GM12864 (cell line): ENCODE measurements at regions not wholly inside any gene's neighbourhood (a gene's known extent, or its start where the extent isn't known, plus 50 kb on each side); places are given as distances from the start of the nearest gene placed in this dataset.

Source experiments
- DNase-seq: peaks from one replicate; pipeline ENCODE4 v3.0.0-alpha.2; 2011; ENCODE audit warnings: low read depth
- H3K4me3 ChIP-seq: 2 replicates; pipeline ENCODE4 v1.5.1; 2011; ENCODE audit warnings: mild to moderate bottlenecking, low read depth, low read length, control low read depth
- CTCF ChIP-seq: IDR thresholded peaks from 2 replicates; pipeline ENCODE4 v1.5.1; 2011; ENCODE audit warnings: low read depth, mild to moderate bottlenecking, moderate library complexity, low read length, control low read depth, inconsistent platforms; ENCODE audit errors: missing control alignments

DNA sequence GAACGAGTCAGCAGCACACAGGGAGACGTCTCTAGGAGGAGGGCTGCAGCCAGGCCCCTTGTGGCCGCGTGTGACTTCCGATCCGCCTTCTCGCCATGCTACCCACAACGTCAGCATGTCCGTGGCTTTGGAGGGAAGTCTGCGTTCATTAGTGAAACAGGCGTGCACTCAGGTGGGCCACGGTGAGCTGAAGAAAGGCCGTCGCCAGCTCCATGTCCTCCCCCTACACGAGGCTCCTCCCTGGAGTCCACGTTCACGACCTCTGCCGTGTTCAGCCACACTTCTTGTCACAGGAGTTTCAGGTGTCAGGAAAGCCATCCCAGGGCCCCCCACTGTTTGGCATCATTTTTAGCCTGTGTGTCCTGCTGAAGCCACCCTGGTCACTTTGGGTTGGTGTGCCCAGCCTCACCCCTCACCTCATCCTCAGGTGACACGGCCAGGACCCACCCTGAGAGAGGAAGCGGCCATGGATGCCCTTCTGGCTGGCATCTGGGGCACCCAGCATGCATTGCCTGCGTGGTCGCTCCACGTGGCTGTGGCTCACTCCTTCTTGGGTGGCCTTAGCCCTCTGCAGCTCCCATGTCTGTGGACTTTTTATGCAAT lies 310.6 kb upstream of the SHH start:
- H3K4me3 ChIP-seq = no peak overlapping the region
- no peak for TF ChIP-seq CTCF
- no peak for DNase-seq

GRCh38 chr7:156121956-156122355 lies 309.7 kb upstream of the SHH start:
- no peak overlapping the region for H3K4me3 ChIP-seq
- no peak for DNase-seq
- no peak for TF ChIP-seq CTCF

DNA sequence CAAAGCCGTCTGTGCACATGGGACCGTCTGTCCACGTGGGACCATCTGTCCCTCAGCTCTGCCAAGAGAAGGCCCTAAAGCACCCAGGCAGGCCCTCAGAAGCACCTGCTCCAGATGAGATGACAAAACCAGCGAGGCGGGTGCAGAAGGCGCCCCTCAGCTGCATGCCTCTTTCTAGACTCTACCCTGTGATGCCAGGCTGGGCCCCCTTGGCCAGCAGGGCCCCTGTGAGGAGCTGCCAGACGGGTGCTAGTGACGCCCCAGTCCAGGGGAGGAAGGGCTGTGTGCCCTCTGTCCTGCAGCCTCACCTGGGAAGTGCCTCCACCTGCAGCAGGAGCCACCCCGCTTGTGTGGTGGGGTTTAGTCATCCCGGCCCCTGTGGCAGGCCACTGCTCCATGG lies 309.2 kb upstream of the SHH start:
- H3K4me3 ChIP-seq = no peak overlapping the region
- no peak for DNase-seq
- no peak for TF ChIP-seq CTCF

DNA sequence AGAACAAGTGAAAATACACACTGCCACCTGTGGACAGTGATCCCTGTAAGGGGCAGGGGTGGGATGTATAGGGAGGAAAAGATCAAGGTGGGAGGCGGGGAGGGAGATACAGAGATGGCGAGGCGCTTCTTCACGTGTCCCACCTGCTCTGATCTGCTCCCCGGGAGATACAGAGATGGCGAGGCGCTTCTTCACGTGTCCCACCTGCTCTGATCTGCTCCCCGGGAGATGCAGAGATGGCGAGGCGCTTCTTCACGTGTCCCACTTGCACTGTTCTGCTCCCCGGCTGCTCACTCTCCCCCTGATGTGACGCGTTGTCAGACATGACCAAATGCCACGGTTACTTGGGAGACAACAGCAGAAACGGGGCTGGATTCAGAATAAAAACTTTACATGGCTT lies 308.3 kb upstream of the SHH start:
- H3K4me3 ChIP-seq = no peak overlapping the region
- no peak for TF ChIP-seq CTCF
- DNase-seq = no peak

GRCh38 chr7:156119771-156120170 lies 307.5 kb upstream of the SHH start:
- no peak overlapping the region for H3K4me3 ChIP-seq
- DNase-seq = no peak
- no peak for TF ChIP-seq CTCF

DNA sequence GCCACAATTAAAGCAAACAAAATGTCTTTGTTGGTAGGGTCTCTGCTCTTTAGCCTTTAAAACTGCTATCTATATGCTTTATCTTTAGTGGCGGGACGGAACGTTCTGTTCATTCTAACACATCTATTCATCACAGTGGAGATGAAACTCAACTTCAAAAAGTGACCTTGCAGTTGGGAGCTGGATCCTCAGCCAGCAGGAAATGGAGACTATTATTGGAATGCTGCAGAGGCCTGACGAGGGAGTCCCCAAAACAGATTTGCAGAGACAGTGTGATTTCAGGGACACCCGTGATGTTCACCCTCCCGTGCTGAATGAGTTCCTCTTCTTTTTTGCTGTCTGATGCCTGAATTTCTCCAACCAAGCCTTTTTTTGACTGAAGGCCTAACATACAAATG lies 306.0 kb upstream of the SHH start:
- H3K4me3 ChIP-seq = no peak overlapping the region
- no peak for TF ChIP-seq CTCF
- no peak for DNase-seq

DNA sequence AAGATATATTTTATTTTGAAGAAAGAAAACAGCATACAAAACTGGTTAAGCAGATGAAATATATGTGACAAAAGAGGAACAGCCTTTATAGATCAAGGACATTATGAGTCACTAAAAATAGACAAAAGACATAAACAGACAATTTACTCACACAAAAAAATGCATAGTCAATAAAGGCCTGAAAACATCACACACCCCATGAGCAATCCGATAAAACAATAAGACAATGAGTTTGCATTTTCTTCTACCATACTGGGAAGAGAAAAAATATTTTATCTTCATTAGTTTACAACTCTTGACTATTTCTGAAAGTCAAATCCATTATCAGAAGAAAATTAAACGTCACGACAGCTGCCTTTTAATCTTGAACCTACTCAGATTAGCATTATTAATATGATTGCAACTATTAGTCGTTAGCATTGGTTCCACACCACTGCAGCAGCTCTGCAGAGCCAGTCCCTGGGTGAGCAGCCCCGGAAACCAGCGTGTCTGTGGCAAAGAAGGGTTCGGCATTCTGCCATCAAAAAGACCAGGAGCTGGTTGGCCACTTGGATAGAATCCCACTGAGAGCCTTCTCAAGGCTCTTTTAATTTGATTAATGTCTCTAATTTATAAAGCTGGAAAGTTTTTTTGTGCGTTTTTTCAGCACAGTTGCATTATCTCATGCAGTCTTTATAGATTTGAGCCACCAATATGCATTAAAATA lies 305.4 kb upstream of the SHH start:
- no peak for DNase-seq
- H3K4me3 ChIP-seq = no peak overlapping the region
- TF ChIP-seq CTCF = no peak
